ENCODE measurements at regions not wholly inside any gene's neighbourhood (a gene's known extent, or its start where the extent isn't known, plus 50 kb on each side); places are given as distances from the start of the nearest gene placed in this dataset.

DNA sequence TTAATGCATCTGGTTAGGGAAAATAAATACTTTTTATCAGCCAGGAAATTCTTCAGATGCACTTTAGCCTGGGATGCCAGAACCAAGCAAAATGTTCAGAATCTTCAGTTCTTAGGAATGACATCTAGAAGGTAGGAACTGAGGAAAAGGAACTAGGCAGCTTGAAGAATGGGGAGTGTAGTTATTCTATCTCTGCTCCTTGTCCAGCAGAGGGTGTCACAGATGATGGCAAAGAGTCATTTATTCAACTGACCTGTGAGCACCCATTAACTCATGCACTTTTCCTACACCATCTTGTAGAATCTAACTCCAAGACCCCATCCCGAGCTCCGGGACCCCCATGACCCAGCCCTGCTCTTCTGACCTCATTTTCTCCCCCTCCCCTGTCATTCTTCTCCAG, 122.1 kb upstream of the ISX start:
- no peak for DNase-seq

DNA sequence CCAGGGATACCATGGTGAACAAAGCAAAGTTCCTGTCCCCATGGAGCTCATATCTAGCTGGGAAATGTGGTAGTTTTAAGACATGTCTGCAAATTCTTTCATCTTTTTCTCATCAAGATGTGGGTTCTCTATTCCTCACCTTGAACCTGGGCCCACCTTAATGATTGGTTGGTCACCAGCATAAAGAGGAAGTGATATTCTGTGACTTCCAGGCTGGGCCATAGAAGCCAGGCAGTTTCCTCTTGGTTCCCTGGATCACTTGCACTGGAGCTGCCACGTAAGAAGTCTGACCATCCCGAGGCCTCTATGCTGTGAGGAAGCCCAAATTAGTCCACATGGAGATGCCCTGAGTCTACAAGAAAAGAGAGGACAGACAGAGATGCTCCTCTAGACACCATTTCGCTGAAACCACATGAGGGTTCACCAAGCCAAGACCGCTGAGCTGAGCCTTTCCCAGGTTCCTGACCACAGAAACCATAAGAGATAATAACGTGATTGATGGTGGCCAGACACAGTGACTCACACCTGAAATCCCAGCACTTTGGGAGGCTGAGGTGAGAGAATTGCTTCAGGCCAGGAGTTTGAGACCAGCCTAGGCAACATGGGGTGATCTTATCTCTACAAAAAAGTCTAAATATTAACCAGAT, 119.5 kb upstream of the ISX start:
- DNase-seq: no peak

DNA sequence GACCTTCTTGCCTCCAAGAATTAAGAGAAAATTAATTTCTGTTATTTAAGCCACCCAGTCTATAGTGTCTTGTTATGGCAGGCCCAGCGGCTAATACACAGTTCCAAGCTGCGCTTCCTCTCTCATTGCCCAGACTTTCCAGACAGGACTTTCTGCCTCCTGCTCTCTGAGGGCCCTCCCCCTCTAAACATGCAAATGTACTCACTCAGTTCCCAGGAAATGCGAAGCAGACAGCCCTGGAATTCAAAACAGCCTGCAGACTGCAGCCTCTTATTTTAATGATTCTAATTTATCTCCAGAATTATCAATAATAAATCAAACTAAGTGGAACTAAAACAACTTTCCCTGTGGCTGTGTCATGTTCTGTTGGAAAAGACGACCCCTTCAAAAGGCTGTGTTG, 115.5 kb upstream of the ISX start:
- DNase-seq: no peak

DNA sequence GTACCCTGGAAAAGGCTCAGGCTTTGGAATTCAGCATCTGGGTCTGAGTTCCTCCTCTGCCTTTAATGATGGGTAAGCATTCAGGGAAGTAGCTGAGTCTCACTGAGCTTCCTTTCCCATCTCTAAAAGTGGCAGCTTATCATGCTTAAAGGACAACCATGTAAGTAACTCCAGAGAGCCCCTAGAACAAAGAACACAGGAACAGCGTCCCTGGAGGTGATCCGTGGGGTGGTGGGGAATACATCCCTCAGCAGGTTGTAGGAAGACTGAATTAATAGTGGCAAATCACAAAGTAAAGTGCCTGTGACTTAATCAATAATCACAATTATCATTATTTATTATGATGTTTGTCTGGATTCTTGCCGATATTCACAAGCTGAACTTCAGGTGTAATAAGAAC, 114.7 kb upstream of the ISX start:
- no peak for DNase-seq

DNA sequence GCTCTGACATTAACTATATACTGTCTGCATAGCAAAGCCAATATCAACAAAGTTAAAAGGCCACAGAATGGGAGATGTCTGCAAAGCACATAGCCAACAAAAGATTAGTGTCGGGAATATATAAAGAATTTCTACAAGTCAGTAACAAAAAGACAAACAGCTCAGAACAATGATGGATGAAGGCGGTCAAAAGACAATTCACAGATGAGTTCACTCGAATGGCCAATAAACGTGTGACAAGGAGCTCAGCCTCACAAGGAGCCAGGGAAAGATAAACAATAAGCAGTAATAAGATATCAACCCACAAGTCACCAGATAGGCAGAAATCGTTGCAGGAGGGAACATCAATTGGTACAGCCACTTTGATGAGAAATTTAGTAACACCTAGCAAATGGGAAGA, 106.0 kb upstream of the ISX start:
- DNase-seq: peak in 1 of 2 experiments; percentile 14

DNA sequence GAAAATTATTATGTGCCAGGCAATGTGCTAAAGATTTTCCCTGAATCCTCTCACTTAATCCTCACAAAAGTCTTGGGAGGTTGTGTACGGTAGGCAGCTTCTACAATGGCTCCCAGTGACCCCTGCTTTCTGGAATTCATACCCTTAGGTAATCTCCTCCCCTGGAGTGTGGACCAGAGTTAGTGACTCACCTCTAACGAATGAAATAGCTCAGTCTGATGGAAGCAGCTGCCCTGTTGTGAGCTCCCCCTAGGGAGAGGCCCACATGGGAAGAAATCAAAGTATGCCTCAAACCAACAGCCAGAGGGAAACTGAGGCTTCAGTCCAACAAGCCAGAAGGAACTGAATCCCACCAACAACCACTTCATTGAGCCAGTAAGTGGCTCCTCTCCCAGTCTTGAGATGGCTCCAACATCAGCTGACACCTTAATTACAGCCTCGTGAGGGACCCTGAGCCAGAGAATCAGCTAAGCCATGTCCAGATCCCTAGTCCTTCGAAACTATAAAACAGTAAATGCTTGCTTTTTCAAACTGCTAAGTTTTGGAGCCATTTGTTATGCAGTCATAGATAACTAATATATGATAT, 98.9 kb upstream of the ISX start:
- no peak for DNase-seq

DNA sequence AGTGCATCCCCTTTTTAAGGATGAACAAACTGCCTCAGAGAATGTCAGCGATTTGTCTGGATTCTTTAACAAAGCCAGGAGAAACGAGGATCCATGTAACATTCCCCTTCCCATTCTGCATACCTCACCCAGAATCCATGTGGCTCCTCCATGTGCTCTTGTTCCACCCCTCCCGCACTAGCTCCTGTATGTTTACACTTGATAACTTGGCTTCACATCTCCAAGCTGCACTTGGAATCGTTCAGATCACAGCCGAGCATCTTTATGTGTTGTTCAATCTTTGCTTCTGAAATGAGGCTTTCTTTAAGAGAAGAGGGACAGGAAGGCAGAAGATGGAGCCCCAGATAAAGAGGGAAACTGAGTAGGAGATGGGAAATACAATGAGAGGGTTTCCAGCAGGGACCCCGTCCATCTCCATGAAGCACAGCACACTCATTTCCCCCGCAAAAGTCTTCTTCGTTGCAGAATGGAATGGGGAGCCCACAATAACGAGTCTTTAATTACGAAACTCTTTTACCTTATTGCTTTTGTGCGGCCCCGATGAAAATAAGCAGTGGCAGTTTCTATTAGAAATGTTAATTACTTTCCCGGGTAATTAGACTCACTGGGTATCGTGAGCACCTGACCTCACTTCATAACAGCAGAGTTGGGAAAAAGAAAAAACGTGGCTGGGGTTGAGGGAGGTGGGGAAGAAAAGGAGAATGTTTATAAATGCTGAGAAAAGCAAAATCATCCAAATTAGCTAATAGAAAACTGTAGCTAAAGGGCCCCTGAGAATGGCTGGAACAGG, 96.8 kb upstream of the ISX start:
- no peak for DNase-seq

DNA sequence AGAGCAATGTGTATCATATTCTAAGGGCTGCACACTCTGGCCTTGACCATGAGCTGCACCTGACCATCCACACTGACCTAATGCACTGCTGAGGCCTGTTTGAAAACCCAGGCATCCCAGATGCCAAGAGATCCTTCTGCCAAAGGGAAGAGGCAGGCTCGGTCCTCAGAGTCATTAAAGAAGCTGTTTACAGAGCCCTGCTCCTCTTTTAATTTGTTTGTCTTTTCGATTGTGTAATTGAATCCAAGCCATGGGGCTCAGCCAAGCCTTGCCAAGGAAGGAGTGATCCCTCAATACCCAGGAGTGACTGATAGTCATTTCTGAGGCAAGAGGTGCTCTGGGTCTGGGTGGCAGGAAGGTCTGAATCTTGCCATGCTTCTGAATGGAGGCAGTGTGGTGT, 94.5 kb upstream of the ISX start:
- DNase-seq: no peak

DNA sequence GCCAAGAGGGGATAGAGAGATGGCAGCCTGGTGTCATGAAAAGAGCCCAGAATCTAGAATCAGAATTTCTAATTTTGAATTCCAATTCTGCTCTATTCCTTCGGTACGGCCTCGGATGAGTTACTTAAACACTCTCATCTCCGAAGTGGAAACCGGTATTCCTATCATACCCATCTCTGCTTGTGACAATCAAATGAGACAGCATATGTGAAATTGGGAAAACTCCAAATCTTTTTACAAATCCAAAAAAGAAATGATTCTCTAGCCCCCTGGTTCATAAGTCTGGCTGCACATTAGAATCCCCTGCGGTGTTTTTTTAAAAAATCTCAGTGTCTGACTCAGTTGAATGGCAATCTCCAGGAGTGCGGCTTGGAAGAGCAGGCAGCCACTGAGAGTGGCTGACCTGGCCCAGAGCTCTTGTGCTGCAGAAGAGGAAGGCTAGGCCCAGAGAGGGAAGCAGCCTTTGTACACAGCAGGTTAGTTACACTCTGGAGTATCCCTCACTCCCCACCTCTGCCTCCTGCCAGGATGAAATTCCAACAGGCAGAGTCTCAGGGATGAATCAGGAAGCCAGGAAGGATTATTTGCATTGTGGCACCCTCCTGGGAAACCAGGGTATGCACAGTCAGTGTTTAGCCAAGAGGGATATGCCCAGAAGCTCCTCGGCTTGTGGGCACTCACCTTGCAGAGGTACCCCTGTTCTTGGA, 93.6 kb upstream of the ISX start:
- DNase-seq: no peak

DNA sequence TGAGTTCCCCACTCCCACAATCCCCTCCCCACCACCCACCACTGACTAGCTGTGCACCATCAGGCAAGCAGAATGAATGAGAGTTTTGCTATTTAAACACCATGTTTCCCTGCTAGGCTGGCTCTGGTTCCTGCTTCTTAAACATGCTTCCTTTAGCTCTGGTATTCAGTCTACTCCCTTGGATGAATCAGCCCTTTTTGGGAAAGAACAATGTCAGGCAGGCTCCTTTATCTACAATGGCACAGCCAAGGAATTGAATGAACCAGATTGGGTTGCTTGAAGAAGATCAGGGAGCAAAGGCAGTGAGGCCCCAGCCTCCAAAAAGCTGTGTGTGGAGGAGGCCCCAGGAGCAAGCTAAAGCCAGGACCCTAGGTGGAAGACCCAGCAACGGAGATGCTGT, 92.9 kb upstream of the ISX start:
- no peak for DNase-seq

DNA sequence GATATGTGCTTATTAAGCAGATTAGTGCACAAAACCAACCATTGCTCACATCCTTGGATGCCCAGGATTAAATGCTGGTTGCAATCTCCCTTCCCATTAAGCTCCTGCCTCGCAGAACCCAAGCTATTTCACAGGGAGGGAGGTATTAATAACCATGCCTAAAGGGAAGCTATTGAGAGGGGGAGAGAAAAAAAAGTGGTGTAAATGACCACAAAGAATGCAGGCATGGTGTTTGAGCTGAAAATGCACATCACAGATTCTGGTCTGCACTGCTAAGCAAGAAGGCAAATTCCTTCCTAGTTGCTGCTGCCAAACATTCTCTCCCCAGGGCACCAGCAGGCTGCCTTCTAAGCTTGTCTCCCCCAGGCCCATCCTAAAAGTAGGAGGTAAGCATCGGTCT, 92.0 kb upstream of the ISX start:
- no peak for DNase-seq

DNA sequence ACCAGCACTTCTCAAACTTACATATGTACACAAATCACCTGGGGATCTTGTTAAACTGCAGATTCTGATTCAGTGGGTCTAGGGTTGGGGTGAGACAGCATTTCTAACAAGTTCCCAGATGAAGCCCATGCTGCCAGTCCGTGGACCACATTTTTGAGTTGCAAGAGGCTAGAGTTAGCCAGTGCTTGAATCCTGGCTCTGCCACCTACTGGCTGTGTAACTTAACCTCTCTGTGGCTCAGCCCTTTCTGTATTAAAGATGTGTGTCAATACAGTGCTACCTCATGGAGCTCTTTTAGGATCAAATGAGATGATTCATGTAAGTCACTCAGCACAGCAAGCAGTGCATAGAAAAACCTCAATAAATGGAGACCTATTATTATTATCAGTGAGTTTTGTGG, 90.2 kb upstream of the ISX start:
- DNase-seq: no peak

DNA sequence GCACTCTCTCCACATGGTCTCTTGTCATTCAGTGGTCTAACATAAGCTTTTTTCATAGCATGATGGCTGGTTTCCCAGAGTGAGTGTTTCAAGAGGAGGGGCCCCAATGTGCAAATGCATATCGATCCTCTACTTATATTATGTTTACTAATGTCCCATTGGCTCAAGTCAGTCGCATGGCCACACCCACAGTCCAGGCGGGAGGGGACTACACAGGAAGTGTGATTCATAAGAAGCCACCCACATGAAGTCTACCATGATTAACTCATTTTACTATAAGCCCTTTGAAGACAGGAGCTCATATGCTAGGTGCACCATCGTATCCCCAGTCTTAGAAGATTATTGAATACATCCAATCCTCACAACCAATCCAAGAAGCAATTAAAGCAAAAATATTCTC, 89.5 kb upstream of the ISX start:
- no peak for DNase-seq

DNA sequence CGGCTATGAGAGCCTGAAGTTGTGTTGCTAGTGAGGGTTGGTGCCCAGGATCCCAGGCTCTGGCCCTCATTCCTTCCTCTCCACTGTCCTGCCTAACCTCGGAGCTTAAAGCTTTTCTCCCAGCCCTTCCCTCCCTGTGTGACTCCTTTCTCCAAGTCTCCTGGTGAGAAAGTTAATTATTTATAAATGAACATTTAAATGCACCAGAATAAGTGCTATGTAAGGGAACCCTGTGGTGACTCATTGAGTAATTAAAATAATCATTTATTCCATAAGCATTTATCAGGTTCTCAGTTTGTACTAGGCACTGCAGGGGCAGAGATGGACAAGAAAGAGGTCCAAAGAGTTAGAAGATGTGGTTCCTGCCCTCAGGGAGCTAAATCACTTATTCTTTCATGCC, 89.1 kb upstream of the ISX start:
- DNase-seq: no peak

DNA sequence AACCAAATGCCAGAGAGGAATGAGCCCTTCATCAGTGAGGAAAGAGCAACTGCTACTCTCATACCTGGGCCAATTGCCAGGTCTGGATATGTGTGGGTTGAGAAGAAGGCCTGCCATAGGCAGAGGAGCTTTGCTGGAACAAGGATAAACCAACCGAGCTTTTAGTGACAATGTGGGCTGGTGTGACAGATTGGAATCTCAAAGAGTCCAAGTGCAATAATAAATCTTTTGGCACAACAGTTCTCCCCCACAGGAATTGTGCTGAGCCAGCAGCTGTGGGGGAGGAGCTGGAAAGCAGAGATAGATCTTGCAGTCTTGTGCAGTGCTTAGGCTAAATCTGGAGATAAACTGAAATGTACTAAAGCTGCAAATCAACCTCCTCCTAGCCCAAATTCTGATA, 79.4 kb upstream of the ISX start:
- DNase-seq: no peak

DNA sequence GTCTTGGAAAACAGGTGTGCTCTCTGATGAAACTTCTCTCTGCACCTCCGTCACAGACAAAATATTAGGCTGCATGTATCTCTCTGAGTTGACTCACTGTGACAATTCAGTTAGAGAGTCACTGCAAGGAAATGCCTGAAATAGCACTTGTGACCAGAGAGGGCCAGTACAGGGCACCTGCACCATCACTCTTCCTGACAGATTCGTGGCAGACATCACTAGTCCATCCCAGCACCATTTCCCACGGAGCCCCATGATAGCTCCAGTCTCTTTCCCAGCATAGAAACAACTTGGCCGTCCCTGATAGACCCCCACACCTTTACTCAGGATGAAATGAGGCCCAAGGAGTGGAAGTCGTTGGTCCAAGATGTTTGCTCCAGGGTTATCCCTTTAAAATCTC, 73.3 kb upstream of the ISX start:
- DNase-seq: no peak

DNA sequence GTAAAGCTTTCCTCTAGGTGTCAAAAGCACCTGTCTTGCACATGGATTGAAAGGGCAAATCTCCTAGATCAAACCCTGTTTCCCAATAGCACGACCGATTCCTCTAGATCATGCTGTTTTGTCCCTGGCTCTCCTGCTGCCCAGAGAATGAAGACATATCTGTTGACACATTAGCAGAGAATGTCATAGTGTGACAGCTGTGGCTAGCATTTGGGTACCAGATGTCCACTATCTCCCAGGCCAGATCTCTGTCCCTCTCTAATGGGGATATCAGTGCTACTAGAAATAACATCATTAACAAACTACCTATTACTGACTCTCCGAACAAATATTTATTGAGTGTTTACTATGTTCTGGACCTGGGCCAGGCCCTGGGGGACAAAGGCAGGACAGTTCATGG, 72.4 kb upstream of the ISX start:
- no peak for DNase-seq

DNA sequence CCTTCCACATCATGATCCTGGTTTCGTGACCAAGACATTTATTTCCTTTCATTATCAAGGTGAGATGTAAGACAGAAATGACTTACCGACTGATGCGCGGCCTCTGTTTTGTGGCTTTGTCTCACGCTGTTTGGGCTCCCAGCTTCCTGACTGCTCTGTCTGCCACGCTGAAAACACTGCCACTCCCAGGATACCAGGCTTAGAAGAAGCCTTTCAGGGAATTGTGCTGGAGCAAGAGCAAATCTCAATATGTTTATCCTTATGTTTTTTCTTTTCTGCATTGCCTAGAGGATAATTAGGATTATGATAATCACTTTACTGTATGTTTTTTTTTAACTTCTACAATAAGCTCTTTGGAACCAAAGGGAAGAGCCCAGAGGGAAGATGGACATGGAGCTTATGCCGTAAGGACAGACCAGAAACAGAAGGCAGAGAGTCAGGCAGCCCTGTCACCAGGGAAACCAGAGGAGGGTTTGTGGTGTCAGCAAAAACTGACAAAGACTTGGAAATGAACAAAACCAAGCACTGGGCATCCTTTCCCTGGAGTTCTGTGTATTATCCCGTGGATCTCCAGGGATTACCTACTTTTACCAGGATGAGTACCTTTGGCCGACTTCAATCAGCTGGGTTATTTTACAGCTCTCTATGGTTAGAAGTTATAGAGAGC, 68.2 kb upstream of the ISX start:
- no peak for DNase-seq

DNA sequence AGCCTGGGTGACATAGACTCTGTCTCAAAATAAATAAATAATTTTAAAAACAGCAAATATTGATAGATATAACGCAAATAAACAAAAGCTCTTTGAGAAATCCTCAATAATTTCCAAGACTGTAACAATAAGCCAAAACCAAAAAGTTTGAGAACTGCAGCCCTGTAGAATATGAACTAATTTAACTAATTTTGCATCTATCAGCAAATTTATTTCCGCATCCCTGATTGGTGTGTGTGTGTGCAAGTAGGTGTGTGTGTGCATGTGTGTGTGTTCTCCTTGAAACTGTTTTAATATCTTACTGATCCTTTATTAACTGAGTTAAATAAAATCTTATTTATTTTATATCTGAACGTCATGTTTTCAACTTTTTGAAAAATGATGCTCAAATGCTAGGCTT, 67.0 kb upstream of the ISX start:
- DNase-seq: no peak

DNA sequence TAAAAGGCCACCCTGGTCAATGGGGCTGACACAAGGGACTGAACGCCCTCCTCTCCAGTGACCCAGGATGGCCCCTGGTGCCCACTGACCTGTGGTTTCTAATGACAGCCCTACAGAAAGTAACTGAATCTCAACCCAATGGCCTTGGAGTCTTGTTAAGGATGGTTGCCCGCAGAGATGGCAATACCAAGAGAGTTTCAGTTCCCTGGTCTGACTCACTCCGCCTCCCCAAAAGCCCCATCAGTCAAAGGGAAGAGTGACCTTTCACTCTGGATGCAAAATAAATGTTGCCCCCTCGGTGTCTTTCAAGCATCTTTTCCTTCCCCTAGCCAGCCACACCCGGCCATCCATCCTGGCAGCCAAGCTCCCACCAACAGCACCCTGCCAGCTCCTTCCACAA, 57.7 kb upstream of the ISX start:
- no peak for DNase-seq

DNA sequence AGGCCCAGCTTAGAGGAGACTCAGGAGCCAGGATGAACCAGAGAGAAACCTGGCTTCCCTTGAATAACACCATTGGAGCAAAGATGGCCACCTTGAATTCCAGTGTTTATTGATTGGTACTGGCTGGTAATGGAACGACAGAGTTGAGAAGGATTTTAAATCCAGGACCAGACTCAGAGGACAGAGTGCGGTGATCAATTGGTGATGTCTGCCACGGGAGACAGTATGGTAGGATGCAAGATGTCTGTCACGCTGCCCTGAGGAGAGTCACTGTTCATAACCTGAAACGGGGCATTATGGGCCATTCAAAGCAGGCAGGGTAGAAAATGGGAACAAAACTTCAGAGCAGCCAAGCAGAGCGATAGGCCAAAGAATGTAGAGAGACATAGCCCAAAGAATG, 55.4 kb upstream of the ISX start:
- DNase-seq: no peak

DNA sequence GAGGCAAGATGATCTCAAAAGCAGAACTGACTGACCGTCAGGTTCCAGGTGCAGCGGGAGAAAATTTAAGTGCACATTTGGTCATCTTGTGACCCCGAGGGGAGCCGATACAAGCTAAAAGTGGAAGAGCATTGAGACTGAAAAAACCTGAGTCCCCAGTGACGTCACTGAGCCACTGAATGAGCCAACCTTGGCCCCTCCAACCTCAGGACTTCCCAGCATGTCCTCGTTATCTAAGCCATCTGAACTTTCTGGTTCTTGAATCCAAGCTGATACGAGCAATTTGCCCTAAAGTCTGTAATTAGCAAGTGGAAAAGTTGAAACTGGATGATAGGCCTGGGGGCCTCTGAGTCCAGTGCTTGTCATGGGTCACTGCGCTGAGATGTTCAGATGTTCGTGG, 51.1 kb upstream of the ISX start:
- DNase-seq: no peak

All from NCI-H187 (cell line).